ENCODE measurements at regions not wholly inside any gene's neighbourhood (a gene's known extent, or its start where the extent isn't known, plus 50 kb on each side); places are given as distances from the start of the nearest gene placed in this dataset.

GRCh38 chr14:65281991-65282895 is 130.3 kb upstream of the FUT8 start:
- no peak for DNase-seq

GRCh38 chr14:65282896-65283253 is 129.7 kb upstream of the FUT8 start:
- DNase-seq: no peak

GRCh38 chr14:65286443-65286842 is 126.1 kb upstream of the FUT8 start:
- DNase-seq: no peak

- no peak for DNase-seq
Measured at GRCh38 chr14:65287264-65288131, 125.0 kb upstream of the FUT8 start.

GRCh38 chr14:65290830-65291229 is 121.7 kb upstream of the FUT8 start:
- no peak for DNase-seq

GRCh38 chr14:65291531-65291930 is 121.0 kb upstream of the FUT8 start:
- DNase-seq: no peak

GRCh38 chr14:65294816-65295215 is 117.7 kb upstream of the FUT8 start:
- no peak for DNase-seq

GRCh38 chr14:65296402-65296801 is 116.1 kb upstream of the FUT8 start:
- DNase-seq: no peak

GRCh38 chr14:65296876-65297275 is 115.7 kb upstream of the FUT8 start:
- DNase-seq: no peak

- DNase-seq: no peak
Measured at GRCh38 chr14:65297744-65298143, 114.8 kb upstream of the FUT8 start.

- no peak for DNase-seq
Measured at GRCh38 chr14:65299826-65300225, 112.7 kb upstream of the FUT8 start.

GRCh38 chr14:65301862-65302539 is 110.5 kb upstream of the FUT8 start:
- DNase-seq: no peak

- no peak for DNase-seq
Measured at GRCh38 chr14:65302571-65303189, 109.8 kb upstream of the FUT8 start.

GRCh38 chr14:65303190-65303898 is 109.2 kb upstream of the FUT8 start:
- DNase-seq: no peak

GRCh38 chr14:65303899-65304222 is 108.7 kb upstream of the FUT8 start:
- no peak for DNase-seq

GRCh38 chr14:65304239-65304638 is 108.3 kb upstream of the FUT8 start:
- DNase-seq: no peak

- no peak for DNase-seq
Measured at GRCh38 chr14:65304963-65305362, 107.6 kb upstream of the FUT8 start.

GRCh38 chr14:65308536-65308935 is 104.0 kb upstream of the FUT8 start:
- no peak for DNase-seq

- DNase-seq: no peak
Measured at GRCh38 chr14:65310568-65310967, 102.0 kb upstream of the FUT8 start.

- no peak for DNase-seq
Measured at GRCh38 chr14:65312859-65313258, 99.7 kb upstream of the FUT8 start.

Measured in renal pelvis (tissue), 1 donor.